Endothelial cell of umbilical vein (primary cell): ENCODE measurements at regions not wholly inside any gene's neighbourhood (a gene's known extent, or its start where the extent isn't known, plus 50 kb on each side); places are given as distances from the start of the nearest gene placed in this dataset.

Experiments used
- BruUV-seq: library from RNA; stranded (reverse); fragments of 400-500 nt; replicated peaks from 2 replicates; lab custom pipeline; 2021; lab: Mats Ljungman, UMichigan
- CTCF ChIA-PET: fragments of 300-600, 350-600 bp; sonication (Branson Sonifier 250); formaldehyde crosslinking; loops from one replicate; lab custom pipeline; 2021; ENCODE audit warnings: antibody characterized with exemption, inconsistent platforms; lab: Charles Lee
- POLR2A ChIA-PET: fragments of 300-600, 350-600 bp; sonication (Branson Sonifier 250); formaldehyde crosslinking; loops from one replicate; lab custom pipeline; 2021; ENCODE audit warnings: antibody characterized with exemption, inconsistent platforms; lab: Charles Lee
- DNase-seq: peaks from one replicate; pipeline ENCODE4 v3.0.0-alpha.2; 2011; ENCODE audit warnings: low read depth, low spot score
- FAIRE-seq: peaks from 2 replicates; lab custom pipeline; 2011; peaks lifted over from hg19 to GRCh38; lab: Jason Lieb, UNC
- H2AFZ ChIP-seq: 2 replicates; pipeline ENCODE4 v1.6.0; 2012; ENCODE audit warnings: low read depth, low read length, control low read depth, inconsistent platforms
- H3K27ac ChIP-seq: 2 replicates; pipeline ENCODE4 v1.5.1; 2011; ENCODE audit warnings: low read depth, mild to moderate bottlenecking, control low read depth, low read length, moderate library complexity; ENCODE audit not compliant: insufficient read depth
- H3K27me3 ChIP-seq, 2 experiments: 2 replicates each; pipeline versions ENCODE4 v1.6.0 to v1.6.1; 2011; ENCODE audit warnings: low read length in 2 of 2, mixed read lengths in 1 of 2; ENCODE audit not compliant: control insufficient read depth in 2 of 2, insufficient read depth in 2 of 2
- H3K36me3 ChIP-seq, 2 experiments: 2 replicates in 1 of 2; 3 replicates in 1 of 2; pipeline ENCODE4 v1.5.1; 2011; ENCODE audit warnings: low read length in 2 of 2, mild to moderate bottlenecking in 1 of 2, moderate library complexity in 1 of 2; ENCODE audit not compliant: control insufficient read depth in 2 of 2, insufficient read depth in 2 of 2; ENCODE audit errors: extremely low read depth in 1 of 2
- H3K4me1 ChIP-seq: 3 replicates; pipeline ENCODE4 v1.5.1; 2011; ENCODE audit warnings: mild to moderate bottlenecking, low read length; ENCODE audit not compliant: control insufficient read depth, insufficient read depth; ENCODE audit errors: extremely low read depth
- H3K4me2 ChIP-seq: 2 replicates; pipeline ENCODE4 v1.6.1; 2011; ENCODE audit warnings: low read length, control low read depth, mixed read lengths; ENCODE audit not compliant: insufficient read depth
- H3K4me3 ChIP-seq, 3 experiments: fragments of 200-600 bp in 1 of 3; sonication (generic), shearing (Covaris generic) in 1 of 3; replicated peaks in 1 of 3; 2 replicates each; pipeline ENCODE4 v1.5.1; 2011 to 2016; ENCODE audit warnings: control low read depth in 3 of 3, low read length in 3 of 3, mild to moderate bottlenecking in 2 of 3, inconsistent platforms in 1 of 3, low read depth in 1 of 3, moderate library complexity in 1 of 3; ENCODE audit not compliant: insufficient read depth in 1 of 3
- H3K79me2 ChIP-seq: 2 replicates; pipeline ENCODE4 v1.6.0; 2012; ENCODE audit warnings: low read length, inconsistent platforms; ENCODE audit not compliant: control insufficient read depth, insufficient read depth
- H3K9ac ChIP-seq: replicated peaks from 2 replicates; pipeline ENCODE3; 2011; ENCODE audit warnings: low read length, control low read depth; ENCODE audit not compliant: insufficient read depth; ENCODE audit errors: extremely low read depth
- H3K9me1 ChIP-seq: replicated peaks from 3 replicates; pipeline ENCODE4 v1.6.0; 2011; ENCODE audit warnings: mild to moderate bottlenecking, low read length; ENCODE audit not compliant: control insufficient read depth, insufficient read depth; ENCODE audit errors: extremely low read depth
- H3K9me3 ChIP-seq: replicated peaks from 2 replicates; pipeline ENCODE4 v1.5.1; 2012; ENCODE audit warnings: low read length, inconsistent platforms; ENCODE audit not compliant: control insufficient read depth, insufficient read depth
- H4K20me1 ChIP-seq: replicated peaks from 2 replicates; pipeline ENCODE3; 2011; ENCODE audit warnings: mild to moderate bottlenecking, low read length; ENCODE audit not compliant: control insufficient read depth, insufficient read depth; ENCODE audit errors: extremely low read depth
- EZH2 ChIP-seq: IDR thresholded peaks from 2 replicates; pipeline ENCODE4 v1.6.1; 2012; ENCODE audit warnings: borderline replicate concordance, low read depth, mild to moderate bottlenecking, moderate library complexity, low read length, inconsistent platforms; ENCODE audit not compliant: severe bottlenecking
- FOS ChIP-seq: IDR thresholded peaks from 2 replicates; pipeline ENCODE4 v1.6.1; 2011; ENCODE audit warnings: mild to moderate bottlenecking, low read length, moderate library complexity, borderline replicate concordance; ENCODE audit not compliant: insufficient read depth
- GATA2 ChIP-seq: IDR thresholded peaks from 2 replicates; pipeline ENCODE4 v1.7.0; 2011; ENCODE audit warnings: low read depth, mild to moderate bottlenecking, moderate library complexity, mixed read lengths, low read length; ENCODE audit not compliant: insufficient read length, insufficient read depth
- JUN ChIP-seq: IDR thresholded peaks from 2 replicates; pipeline ENCODE4 v1.6.1; 2011; ENCODE audit warnings: borderline replicate concordance, low read depth; ENCODE audit not compliant: insufficient read length, insufficient read depth
- MAX ChIP-seq: IDR thresholded peaks from 2 replicates; pipeline ENCODE4 v1.6.1; 2011; ENCODE audit not compliant: insufficient read depth, insufficient read length
- MYC ChIP-seq: IDR thresholded peaks from one replicate; pipeline ENCODE4 v1.6.1; 2011; ENCODE audit warnings: mild to moderate bottlenecking, low read depth, low read length
- POLR2A ChIP-seq: IDR thresholded peaks from 2 replicates; pipeline ENCODE4 v1.6.1; 2012; ENCODE audit warnings: low read depth, mild to moderate bottlenecking, control low read depth, low read length
- POLR2AphosphoS5 ChIP-seq: IDR thresholded peaks from 2 replicates; pipeline ENCODE4 v1.6.1; 2012; ENCODE audit warnings: low read depth, mild to moderate bottlenecking, control low read depth, low read length, moderate library complexity; ENCODE audit not compliant: insufficient read depth
- dilution Hi-C: fragments of 300-500 bp; cut with MboI; formaldehyde crosslinking; loops from one replicate; pipeline ENCODE4 v1.15.0; 2019; ENCODE audit warnings: low sequenced_read_pairs; ENCODE audit not compliant: extremely low pct_ligation_motif_present
- intact Hi-C: fragments of 100-400 bp; cut with micrococcal nuclease; formaldehyde crosslinking; loops from one replicate; pipeline ENCODE4 v1.10.0; 2022
- TF ChIP-seq, protein P1 (sequence below), 2 donors: IDR thresholded peaks; 1 replicate in 1 of 2; 2 replicates in 1 of 2; pipeline ENCODE4 v1.5.1; 2011; ENCODE audit warnings: low read length in 2 of 2, mild to moderate bottlenecking in 2 of 2, moderate library complexity in 2 of 2, control low read depth in 1 of 2, inconsistent platforms in 1 of 2, low read depth in 1 of 2; ENCODE audit not compliant: insufficient read depth in 1 of 2; ENCODE audit errors: extremely low read depth in 1 of 2

DNA sequence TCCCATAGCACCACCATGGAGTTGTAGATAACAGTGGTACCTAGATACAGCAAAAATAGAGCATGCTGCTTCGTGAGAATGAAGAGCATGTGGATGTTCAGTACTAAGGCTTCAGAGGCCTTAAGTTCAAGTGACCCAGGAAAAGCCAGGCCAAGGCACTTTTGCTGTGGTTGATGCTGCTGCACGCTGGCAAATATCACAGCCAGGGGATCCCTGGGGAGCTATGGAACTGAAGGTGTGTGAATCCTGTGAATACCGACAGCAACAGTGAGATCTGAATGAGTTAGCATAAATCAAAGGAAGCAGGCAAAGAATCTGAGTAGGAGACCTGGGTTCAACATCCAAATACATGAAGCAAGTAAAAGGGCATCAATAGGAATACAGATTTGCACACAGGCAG is 158.6 kb upstream of the THUMPD2 start:
- Histone ChIP-seq H4K20me1 (no peaks in the 10 kb centered on the region), H3K4me1 (no peaks in the 10 kb centered on the region), H3K9me3 (no peaks in the 10 kb centered on the region), H3K9ac (no peak overlapping the region), H3K9me1 (no peaks in the 10 kb centered on the region), H3K4me3 (no peak overlapping the region), H3K36me3 (no peaks in the 10 kb centered on the region), H3K27me3 (no peaks in the 10 kb centered on the region), H3K27ac (no peak overlapping the region), H2AFZ (no peak overlapping the region), H3K79me2 (no peaks in the 10 kb centered on the region), H3K4me2 (no peak overlapping the region)
- dilution Hi-C loops (no loop called here), intact Hi-C loops (no loop called here)
- BruUV-seq = no TSS peak
- CTCF ChIA-PET = no interaction called here
- no peak for DNase-seq
- TF ChIP-seq MYC (no peak), FOS (no peak), EZH2 (no peak), MAX (no peak), POLR2A (no peak), GATA2 (no peak), JUN (no peak), POLR2AphosphoS5 (no peak)
- TF ChIP-seq, protein P1, sequence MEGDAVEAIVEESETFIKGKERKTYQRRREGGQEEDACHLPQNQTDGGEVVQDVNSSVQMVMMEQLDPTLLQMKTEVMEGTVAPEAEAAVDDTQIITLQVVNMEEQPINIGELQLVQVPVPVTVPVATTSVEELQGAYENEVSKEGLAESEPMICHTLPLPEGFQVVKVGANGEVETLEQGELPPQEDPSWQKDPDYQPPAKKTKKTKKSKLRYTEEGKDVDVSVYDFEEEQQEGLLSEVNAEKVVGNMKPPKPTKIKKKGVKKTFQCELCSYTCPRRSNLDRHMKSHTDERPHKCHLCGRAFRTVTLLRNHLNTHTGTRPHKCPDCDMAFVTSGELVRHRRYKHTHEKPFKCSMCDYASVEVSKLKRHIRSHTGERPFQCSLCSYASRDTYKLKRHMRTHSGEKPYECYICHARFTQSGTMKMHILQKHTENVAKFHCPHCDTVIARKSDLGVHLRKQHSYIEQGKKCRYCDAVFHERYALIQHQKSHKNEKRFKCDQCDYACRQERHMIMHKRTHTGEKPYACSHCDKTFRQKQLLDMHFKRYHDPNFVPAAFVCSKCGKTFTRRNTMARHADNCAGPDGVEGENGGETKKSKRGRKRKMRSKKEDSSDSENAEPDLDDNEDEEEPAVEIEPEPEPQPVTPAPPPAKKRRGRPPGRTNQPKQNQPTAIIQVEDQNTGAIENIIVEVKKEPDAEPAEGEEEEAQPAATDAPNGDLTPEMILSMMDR (IDR thresholded peaks at IDR 0.05; ENCODE audit: extremely low read depth in 1 of 2, insufficient read depth in 1 of 2, low read depth in 1 of 2, low read length in 2 of 2) = no peak
- POLR2A ChIA-PET = no interaction called here
- no peak for FAIRE-seq
